C4-2B (cell line): ENCODE measurements at regions not wholly inside any gene's neighbourhood (a gene's known extent, or its start where the extent isn't known, plus 50 kb on each side); places are given as distances from the start of the nearest gene placed in this dataset.
"Not testable (repeated sequence)": the region's sequence is repeated elsewhere in the genome, so short reads cannot be mapped to it uniquely, and the experiment has no call there.

Experiments used
- CTCF ChIP-seq: fragments of 450-650 bp; conservative IDR thresholded peaks from 2 replicates; pipeline ENCODE4 v1.5.1; 2017; ENCODE audit warnings: mild to moderate bottlenecking
- ZFX ChIP-seq: fragments of 450-650 bp; IDR thresholded peaks from 2 replicates; pipeline ENCODE4 v1.6.1; 2017

- TF ChIP-seq CTCF, ZFX: not testable (repeated sequence)
These were observed 1006.2 kb upstream of the FOXG1 start for GRCh38 chr14:27760367-27760766.
